A549 (cell line): ENCODE measurements at regions not wholly inside any gene's neighbourhood (a gene's known extent, or its start where the extent isn't known, plus 50 kb on each side); places are given as distances from the start of the nearest gene placed in this dataset.

Source experiments
- ATAC-seq, 2 experiments: fragments of 200-7000 bp in 1 of 2; fragments of >200 bp in 1 of 2; cut with Nextera tagmentation in 1 of 2; cut with Tn5 transposase in 1 of 2; 3 replicates each; pipeline versions ENCODE4 v1.8.0 to v1.9.1; 2018 to 2020; ENCODE audit warnings: mild to moderate bottlenecking in 1 of 2, moderate library complexity in 1 of 2
- CTCF ChIA-PET: fragments of 300-600 bp; sonication (Branson Sonifier 250); formaldehyde crosslinking; extraction: SDS; loops from one replicate; lab custom pipeline; 2021; ENCODE audit warnings: antibody characterized with exemption, inconsistent platforms; lab: Yijun Ruan, JAX
- POLR2A ChIA-PET: fragments of 350-600 bp; formaldehyde crosslinking; extraction: SDS; loops from one replicate; lab custom pipeline; 2021; ENCODE audit warnings: antibody characterized with exemption, inconsistent platforms; lab: Yijun Ruan, JAX
- DNase-seq, 2 experiments: peaks; one replicate each; pipeline versions ENCODE4 v3.0.0 to v3.0.0-alpha.2; 2011 to 2016; ENCODE audit warnings: low read depth in 1 of 2, low spot score in 1 of 2
- FAIRE-seq: peaks from 2 replicates; lab custom pipeline; 2011; peaks lifted over from hg19 to GRCh38; lab: Jason Lieb, UNC
- H3K27ac ChIP-seq, 2 experiments: fragments of >200 bp; sonication (Bioruptor Twin); formaldehyde crosslinking; 3 replicates each; pipeline ENCODE4 v1.5.1; 2016 to 2017
- H3K4me1 ChIP-seq: fragments of >200 bp; sonication (Bioruptor Twin); formaldehyde crosslinking; 3 replicates; pipeline ENCODE4 v1.6.1; 2016
- H3K4me2 ChIP-seq: fragments of >200 bp; sonication (Bioruptor Twin); formaldehyde crosslinking; 3 replicates; pipeline ENCODE4 v1.6.1; 2016
- H3K4me3 ChIP-seq: fragments of >200 bp; sonication (Bioruptor Twin); formaldehyde crosslinking; 3 replicates; pipeline ENCODE4 v1.5.1; 2016
- H3K9me3 ChIP-seq: fragments of >200 bp; sonication (Bioruptor Twin); formaldehyde crosslinking; 3 replicates; pipeline ENCODE4 v1.6.1; 2016
- CBX8 ChIP-seq: fragments of 200-600 bp; sonication (generic); IDR thresholded peaks from 2 replicates; pipeline ENCODE4 v1.6.1; 2016
- CEBPB ChIP-seq, 2 experiments: fragments of >200 bp in 1 of 2; sonication (Bioruptor Twin) in 1 of 2; formaldehyde crosslinking in 1 of 2; IDR thresholded peaks; 2 replicates each; pipeline ENCODE4 v1.6.1; 2012 to 2016
- CHD2 ChIP-seq: fragments of 150-350 bp; IDR thresholded peaks from 2 replicates; pipeline ENCODE4 v1.6.1; 2014; ENCODE audit warnings: low read length; ENCODE audit not compliant: partially characterized antibody
- EP300 ChIP-seq, 2 experiments: fragments of >200 bp; sonication (Bioruptor Twin); formaldehyde crosslinking; IDR thresholded peaks; 2 replicates in 1 of 2; 3 replicates in 1 of 2; pipeline ENCODE4 v1.6.1; 2016 to 2017
- ESRRA ChIP-seq: fragments of 150-350 bp; IDR thresholded peaks from 2 replicates; pipeline ENCODE4 v1.6.1; 2014; ENCODE audit warnings: mild to moderate bottlenecking, low read length, borderline replicate concordance
- FOSB ChIP-seq: fragments of 250-450 bp; sonication (Bioruptor Pico); IDR thresholded peaks from 2 replicates; pipeline ENCODE4 v1.5.0; 2020; ENCODE audit warnings: mild to moderate bottlenecking, moderate library complexity
- GATA3 ChIP-seq: IDR thresholded peaks from 2 replicates; pipeline ENCODE4 v1.6.1; 2012; ENCODE audit warnings: borderline replicate concordance
- HDAC2 ChIP-seq: fragments of 200-600 bp; sonication (generic); IDR thresholded peaks from 2 replicates; pipeline ENCODE4 v1.6.1; 2016
- HEYL ChIP-seq: fragments of 250-450 bp; sonication (Bioruptor Pico); IDR thresholded peaks from 2 replicates; pipeline ENCODE4 v1.8.0; 2021; ENCODE audit warnings: mild to moderate bottlenecking, moderate library complexity
- HOXA7 ChIP-seq: fragments of 250-450 bp; sonication (Bioruptor Pico); IDR thresholded peaks from 2 replicates; pipeline ENCODE4 v1.5.0; 2020; ENCODE audit warnings: mild to moderate bottlenecking, moderate library complexity
- HOXB13 ChIP-seq: fragments of 250-450 bp; sonication (Bioruptor Pico); IDR thresholded peaks from 2 replicates; pipeline ENCODE4 v1.5.0; 2020; ENCODE audit warnings: low read depth, mild to moderate bottlenecking, moderate library complexity
- HOXB5 ChIP-seq: fragments of 250-450 bp; sonication (Bioruptor Pico); IDR thresholded peaks from 2 replicates; pipeline ENCODE4 v1.5.0; 2020; ENCODE audit warnings: mild to moderate bottlenecking, moderate library complexity
- JUN ChIP-seq, 2 experiments: fragments of >200 bp; sonication (Bioruptor Twin); formaldehyde crosslinking; IDR thresholded peaks; 2 replicates in 1 of 2; 3 replicates in 1 of 2; pipeline ENCODE4 v1.6.1; 2016 to 2017
- JUNB ChIP-seq: fragments of >200 bp; sonication (Bioruptor Twin); formaldehyde crosslinking; IDR thresholded peaks from 2 replicates; pipeline ENCODE4 v1.6.1; 2016
- KDM5A ChIP-seq: fragments of 200-600 bp; sonication (generic); IDR thresholded peaks from 2 replicates; pipeline ENCODE4 v1.6.1; 2016; ENCODE audit warnings: antibody characterized with exemption, mild to moderate bottlenecking
- MAZ ChIP-seq: fragments of 150-350 bp; IDR thresholded peaks from 2 replicates; pipeline ENCODE4 v1.6.1; 2014; ENCODE audit warnings: antibody characterized with exemption, low read depth, low read length, borderline replicate concordance
- MYC ChIP-seq: IDR thresholded peaks from 2 replicates; pipeline ENCODE4 v1.6.1; 2012; ENCODE audit warnings: mild to moderate bottlenecking, inconsistent platforms, low read length, improper control_type of control experiment, borderline replicate concordance
- NPAS2 ChIP-seq: fragments of 250-450 bp; sonication (Bioruptor Pico); IDR thresholded peaks from 2 replicates; pipeline ENCODE4 v1.8.0; 2022; ENCODE audit warnings: mild to moderate bottlenecking, moderate library complexity, borderline replicate concordance
- NR3C1 ChIP-seq: fragments of >200 bp; sonication (Bioruptor Twin); formaldehyde crosslinking; IDR thresholded peaks from 3 replicates; pipeline ENCODE4 v1.6.1; 2017
- POLR2AphosphoS2 ChIP-seq: conservative IDR thresholded peaks from 2 replicates; pipeline ENCODE4 v1.6.1; 2012; ENCODE audit warnings: low read length, improper control_type of control experiment, inconsistent platforms
- RCOR1 ChIP-seq: fragments of 150-350 bp; IDR thresholded peaks from 2 replicates; pipeline ENCODE4 v1.6.1; 2014; ENCODE audit warnings: antibody characterized with exemption, low read length, low read depth
- SREBF2 ChIP-seq: fragments of 450-650 bp; IDR thresholded peaks from 2 replicates; pipeline ENCODE4 v1.6.1; 2014; ENCODE audit warnings: mild to moderate bottlenecking, moderate library complexity
- ZNF302 ChIP-seq: fragments of 250-450 bp; sonication (Bioruptor Pico); IDR thresholded peaks from 2 replicates; pipeline ENCODE4 v1.9.0; 2021; ENCODE audit warnings: inconsistent platforms, mild to moderate bottlenecking, moderate library complexity
- ZSCAN20 ChIP-seq: fragments of 250-450 bp; sonication (Bioruptor Pico); IDR thresholded peaks from 2 replicates; pipeline ENCODE4 v1.8.0; 2022; ENCODE audit warnings: mild to moderate bottlenecking, moderate library complexity
- WGBS: methylation state at CpG from one replicate; pipeline ENCODE4 v1.1.6; 2017; ENCODE audit errors: missing lambda C conversion rate; 5-methylcytosine and 5-hydroxymethylcytosine counted together
- TF ChIP-seq, protein P1 (sequence below): fragments of 250-450 bp; sonication (Bioruptor Pico); IDR thresholded peaks from 2 replicates; pipeline ENCODE4 v1.5.0; 2021; ENCODE audit warnings: mild to moderate bottlenecking, moderate library complexity, borderline replicate concordance
- TF ChIP-seq, protein P2 (sequence below): IDR thresholded peaks from 2 replicates; pipeline ENCODE4 v1.6.1; 2012
- TF ChIP-seq, protein P3 (sequence below): fragments of >200 bp; sonication (Bioruptor Twin); formaldehyde crosslinking; IDR thresholded peaks from 2 replicates; pipeline ENCODE4 v1.6.1; 2016
- TF ChIP-seq, protein P4 (sequence below): IDR thresholded peaks from 2 replicates; pipeline ENCODE4 v1.6.1; 2012
- TF ChIP-seq, protein P5 (sequence below): fragments of 450-650 bp; IDR thresholded peaks from 2 replicates; pipeline ENCODE4 v1.6.1; 2014; ENCODE audit warnings: antibody characterized with exemption

DNA sequence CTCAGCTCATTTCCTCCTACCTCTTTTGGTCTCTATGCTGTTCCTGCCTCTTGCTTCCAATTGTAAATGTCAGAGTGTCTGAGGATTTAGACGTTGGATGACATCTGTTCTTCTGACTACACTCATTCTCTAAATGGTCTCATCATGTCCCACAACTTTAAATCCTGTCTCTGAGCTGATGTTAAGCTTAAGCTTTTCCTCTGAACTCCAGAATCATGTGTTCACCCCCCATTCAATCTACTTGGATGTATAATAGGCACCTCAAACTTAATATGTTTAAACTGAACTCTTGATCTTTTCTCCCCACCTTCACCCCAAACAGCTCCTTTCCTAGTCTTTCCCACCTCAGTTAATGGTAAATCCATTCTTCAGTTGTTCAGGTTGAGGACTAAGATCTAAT lies 433.6 kb downstream of the CSNK1G3 start:
- WGBS: 4% methylated on average over 1 of the region's 1 CpG
- no peak for ATAC-seq
- peaks cover 7% of the 10 kb centered on the region; the same call in 1 of the 3 replicates for H3K9me3 ChIP-seq
- no peak overlapping the region for H3K4me2 ChIP-seq
- no peak overlapping the region for H3K27ac ChIP-seq
- DNase-seq: no peak
- POLR2A ChIA-PET: no interaction called here
- no peak for TF ChIP-seq ZSCAN20 (CRISPR knock-in tag)
- no peak for TF ChIP-seq JUN (IDR thresholded peaks at IDR 0.05)
- no peak for TF ChIP-seq POLR2AphosphoS2
- TF ChIP-seq CBX8: no peak
- no peak for TF ChIP-seq EP300 (IDR thresholded peaks at IDR 0.05)
- no peak for TF ChIP-seq RCOR1
- TF ChIP-seq CHD2: no peak
- TF ChIP-seq KDM5A: no peak
- TF ChIP-seq HOXB5 (CRISPR knock-in tag): no peak
- TF ChIP-seq FOSB (CRISPR knock-in tag): no peak
- TF ChIP-seq GATA3: no peak
- no peak for TF ChIP-seq HDAC2
- no peak for TF ChIP-seq SREBF2
- TF ChIP-seq, protein P1, sequence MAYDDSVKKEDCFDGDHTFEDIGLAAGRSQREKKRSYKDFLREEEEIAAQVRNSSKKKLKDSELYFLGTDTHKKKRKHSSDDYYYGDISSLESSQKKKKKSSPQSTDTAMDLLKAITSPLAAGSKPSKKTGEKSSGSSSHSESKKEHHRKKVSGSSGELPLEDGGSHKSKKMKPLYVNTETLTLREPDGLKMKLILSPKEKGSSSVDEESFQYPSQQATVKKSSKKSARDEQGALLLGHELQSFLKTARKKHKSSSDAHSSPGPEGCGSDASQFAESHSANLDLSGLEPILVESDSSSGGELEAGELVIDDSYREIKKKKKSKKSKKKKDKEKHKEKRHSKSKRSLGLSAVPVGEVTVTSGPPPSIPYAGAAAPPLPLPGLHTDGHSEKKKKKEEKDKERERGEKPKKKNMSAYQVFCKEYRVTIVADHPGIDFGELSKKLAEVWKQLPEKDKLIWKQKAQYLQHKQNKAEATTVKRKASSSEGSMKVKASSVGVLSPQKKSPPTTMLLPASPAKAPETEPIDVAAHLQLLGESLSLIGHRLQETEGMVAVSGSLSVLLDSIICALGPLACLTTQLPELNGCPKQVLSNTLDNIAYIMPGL (CRISPR knock-in tag): no peak
- no peak for TF ChIP-seq MAZ
- TF ChIP-seq NPAS2 (CRISPR knock-in tag): no peak
- H3K4me3 ChIP-seq: no peak overlapping the region
- H3K4me1 ChIP-seq: no peaks in the 10 kb centered on the region
- no peak for FAIRE-seq
- CTCF ChIA-PET: no interaction called here

DNA sequence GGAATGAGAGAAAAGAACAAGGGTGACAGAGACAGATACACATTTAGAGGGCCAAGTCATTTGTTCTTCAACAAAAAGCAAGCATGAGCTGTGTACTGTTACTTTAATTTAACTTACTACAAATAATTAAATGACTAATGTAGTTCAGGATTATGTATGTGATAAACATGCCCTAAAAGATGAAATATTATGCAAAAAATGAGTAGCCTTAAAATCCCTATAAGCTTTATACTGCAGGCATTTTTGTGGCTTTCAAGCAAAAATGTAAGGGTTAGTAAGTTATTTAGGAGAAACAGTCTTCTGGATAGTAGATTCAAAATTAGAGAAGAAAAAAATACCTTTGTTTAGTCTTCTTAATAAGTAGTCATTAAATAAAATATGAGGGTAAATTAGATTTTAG lies 431.2 kb downstream of the CSNK1G3 start:
- TF ChIP-seq, protein P2, sequence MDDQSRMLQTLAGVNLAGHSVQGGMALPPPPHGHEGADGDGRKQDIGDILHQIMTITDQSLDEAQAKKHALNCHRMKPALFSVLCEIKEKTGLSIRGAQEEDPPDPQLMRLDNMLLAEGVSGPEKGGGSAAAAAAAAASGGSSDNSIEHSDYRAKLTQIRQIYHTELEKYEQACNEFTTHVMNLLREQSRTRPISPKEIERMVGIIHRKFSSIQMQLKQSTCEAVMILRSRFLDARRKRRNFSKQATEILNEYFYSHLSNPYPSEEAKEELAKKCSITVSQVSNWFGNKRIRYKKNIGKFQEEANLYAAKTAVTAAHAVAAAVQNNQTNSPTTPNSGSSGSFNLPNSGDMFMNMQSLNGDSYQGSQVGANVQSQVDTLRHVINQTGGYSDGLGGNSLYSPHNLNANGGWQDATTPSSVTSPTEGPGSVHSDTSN: no peak
- TF ChIP-seq, protein P3, sequence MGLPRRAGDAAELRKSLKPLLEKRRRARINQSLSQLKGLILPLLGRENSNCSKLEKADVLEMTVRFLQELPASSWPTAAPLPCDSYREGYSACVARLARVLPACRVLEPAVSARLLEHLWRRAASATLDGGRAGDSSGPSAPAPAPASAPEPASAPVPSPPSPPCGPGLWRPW: no peak
- TF ChIP-seq HOXA7 (CRISPR knock-in tag) (no peak), KDM5A (no peak), HOXB13 (CRISPR knock-in tag) (no peak), JUNB (no peak), CEBPB (IDR thresholded peaks at IDR 0.05) (no peak), ESRRA (no peak), SREBF2 (no peak), NR3C1 (no peak), ZSCAN20 (CRISPR knock-in tag) (no peak), MYC (no peak), ZNF302 (no peak), HEYL (no peak)
- TF ChIP-seq, protein P4, sequence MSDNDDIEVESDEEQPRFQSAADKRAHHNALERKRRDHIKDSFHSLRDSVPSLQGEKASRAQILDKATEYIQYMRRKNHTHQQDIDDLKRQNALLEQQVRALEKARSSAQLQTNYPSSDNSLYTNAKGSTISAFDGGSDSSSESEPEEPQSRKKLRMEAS: no peak
- TF ChIP-seq, protein P5, sequence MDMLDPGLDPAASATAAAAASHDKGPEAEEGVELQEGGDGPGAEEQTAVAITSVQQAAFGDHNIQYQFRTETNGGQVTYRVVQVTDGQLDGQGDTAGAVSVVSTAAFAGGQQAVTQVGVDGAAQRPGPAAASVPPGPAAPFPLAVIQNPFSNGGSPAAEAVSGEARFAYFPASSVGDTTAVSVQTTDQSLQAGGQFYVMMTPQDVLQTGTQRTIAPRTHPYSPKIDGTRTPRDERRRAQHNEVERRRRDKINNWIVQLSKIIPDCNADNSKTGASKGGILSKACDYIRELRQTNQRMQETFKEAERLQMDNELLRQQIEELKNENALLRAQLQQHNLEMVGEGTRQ: no peak
- H3K4me3 ChIP-seq: no peak overlapping the region
- no peak overlapping the region for H3K4me2 ChIP-seq
- H3K4me1 ChIP-seq: no peaks in the 10 kb centered on the region
- ChIA-PET CTCF (no interaction called here), POLR2A (no interaction called here)
- H3K9me3 ChIP-seq: peaks cover 9% of the 10 kb centered on the region
- ATAC-seq: no peak
- FAIRE-seq: no peak
- DNase-seq: no peak
- H3K27ac ChIP-seq: no peak overlapping the region
